NCI-H1417 treated with DMSO at 0.1 percent for 48 hours (cell line): ENCODE measurements at regions not wholly inside any gene's neighbourhood (a gene's known extent, or its start where the extent isn't known, plus 50 kb on each side); places are given as distances from the start of the nearest gene placed in this dataset.
"Not testable (repeated sequence)": the region's sequence is repeated elsewhere in the genome, so short reads cannot be mapped to it uniquely, and the experiment has no call there.

Source experiments
- DNase-seq: peaks from one replicate; lab custom pipeline; 2025; lab: John Stamatoyannopoulos, UW

GRCh38 chr13:81383444-81383843 is 1042.5 kb upstream of the SPRY2 start:
- DNase-seq = no peak

- DNase-seq = no peak
These were observed 1041.3 kb upstream of the SPRY2 start for GRCh38 chr13:81382246-81382645.

- DNase-seq = no peak
These were observed 1040.6 kb upstream of the SPRY2 start for GRCh38 chr13:81381560-81381959.

- no peak for DNase-seq
These were observed 1038.3 kb upstream of the SPRY2 start for GRCh38 chr13:81379183-81379582.

GRCh38 chr13:81377921-81378320 is 1037.0 kb upstream of the SPRY2 start:
- no peak for DNase-seq

GRCh38 chr13:81375709-81376108 is 1034.8 kb upstream of the SPRY2 start:
- DNase-seq = no peak

- DNase-seq = peak; percentile 7
These were observed 1021.8 kb upstream of the SPRY2 start for GRCh38 chr13:81362711-81363110.

- no peak for DNase-seq
These were observed 1009.1 kb upstream of the SPRY2 start for GRCh38 chr13:81350056-81350455.

GRCh38 chr13:81340118-81341069 is 999.5 kb upstream of the SPRY2 start:
- not testable (repeated sequence) for DNase-seq

GRCh38 chr13:81339666-81340065 is 998.7 kb upstream of the SPRY2 start:
- DNase-seq = not testable (repeated sequence)

GRCh38 chr13:81334481-81334880 is 993.6 kb upstream of the SPRY2 start:
- no peak for DNase-seq

GRCh38 chr13:81326913-81327312 is 986.0 kb upstream of the SPRY2 start:
- peak; percentile 88 for DNase-seq

- no peak for DNase-seq
These were observed 979.6 kb upstream of the SPRY2 start for GRCh38 chr13:81320516-81320915.

- DNase-seq = no peak
These were observed 978.4 kb upstream of the SPRY2 start for GRCh38 chr13:81319351-81319750.

GRCh38 chr13:81318231-81319019 is 977.5 kb upstream of the SPRY2 start:
- DNase-seq = no peak

GRCh38 chr13:81314461-81314860 is 973.5 kb upstream of the SPRY2 start:
- no peak for DNase-seq

- DNase-seq = no peak
These were observed 965.0 kb upstream of the SPRY2 start for GRCh38 chr13:81305928-81306327.

- no peak for DNase-seq
These were observed 963.3 kb upstream of the SPRY2 start for GRCh38 chr13:81304121-81304659.

GRCh38 chr13:81302677-81303076 is 961.8 kb upstream of the SPRY2 start:
- DNase-seq = no peak

- DNase-seq = no peak
These were observed 961.2 kb upstream of the SPRY2 start for GRCh38 chr13:81302125-81302524.

GRCh38 chr13:81295177-81295576 is 954.3 kb upstream of the SPRY2 start:
- DNase-seq = no peak

- DNase-seq = no peak
These were observed 952.8 kb upstream of the SPRY2 start for GRCh38 chr13:81293594-81294164.
